ENCODE measurements at regions not wholly inside any gene's neighbourhood (a gene's known extent, or its start where the extent isn't known, plus 50 kb on each side); places are given as distances from the start of the nearest gene placed in this dataset.
"Not testable (repeated sequence)": the region's sequence is repeated elsewhere in the genome, so short reads cannot be mapped to it uniquely, and the experiment has no call there.

DNA sequence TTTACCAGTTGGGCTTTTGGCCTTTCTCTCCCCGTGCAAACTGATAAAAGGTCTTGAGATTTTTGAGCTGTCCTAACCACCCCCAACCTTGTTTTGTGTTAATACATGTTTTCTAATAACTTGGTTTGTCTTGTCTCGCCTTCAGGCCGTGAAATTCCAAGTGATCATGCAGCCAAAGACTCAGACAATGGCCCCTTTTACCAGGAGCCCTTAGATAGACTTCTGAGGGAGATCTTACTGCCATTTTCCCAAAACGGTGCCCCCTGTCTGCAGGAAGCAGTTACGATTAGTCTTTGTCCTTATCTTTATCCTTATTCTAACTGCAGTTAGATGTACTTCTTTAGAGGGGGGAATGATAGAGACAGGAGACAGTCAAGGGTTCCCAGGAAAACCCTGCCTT, 245.3 kb upstream of the HDX start:
- Mint-ChIP-seq H3K27ac (no peak overlapping the region), H3K36me3 (ENCODE audit: low read depth) (no peaks in the 10 kb centered on the region), H3K27me3 (no peaks in the 10 kb centered on the region), H3K4me3 (no peak overlapping the region), H3K9me3 (no peaks in the 10 kb centered on the region), H3K4me1 (no peaks in the 10 kb centered on the region)
- no peak for ATAC-seq
- DNase-seq = no peak

DNA sequence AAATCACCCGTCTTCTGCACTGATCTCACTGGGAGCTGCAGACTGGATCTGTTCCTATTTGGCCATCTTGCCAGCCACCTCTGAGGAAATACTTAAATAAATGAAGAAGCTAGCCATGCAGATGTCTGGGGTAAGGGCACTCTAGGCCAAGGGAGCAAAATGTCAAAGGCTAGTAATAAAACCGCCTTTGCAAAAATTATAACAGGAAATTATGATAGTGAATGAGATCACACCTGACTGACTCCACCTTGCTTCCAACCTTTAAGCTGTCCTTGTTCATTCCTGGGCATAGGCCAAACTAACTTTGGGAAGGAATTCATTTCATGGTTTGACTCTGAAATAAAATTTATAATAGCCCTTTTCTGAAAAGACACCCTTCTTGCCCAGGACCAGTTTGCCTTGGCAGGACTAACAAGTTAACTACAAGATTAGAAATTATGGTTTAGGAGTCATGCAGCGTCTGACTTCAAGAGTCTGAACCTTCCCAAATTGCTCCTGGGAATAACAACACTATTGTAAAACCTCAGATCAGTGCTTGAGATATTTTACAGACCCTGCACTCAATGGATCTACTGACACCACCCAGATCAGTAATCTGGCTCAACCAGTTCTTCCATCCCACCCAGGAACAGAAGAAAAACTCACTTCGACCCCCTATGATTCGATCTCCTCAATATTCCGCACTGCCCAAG, 246.9 kb upstream of the HDX start:
- H3K36me3 Mint-ChIP-seq (ENCODE audit: low read depth) = no peaks in the 10 kb centered on the region

DNA sequence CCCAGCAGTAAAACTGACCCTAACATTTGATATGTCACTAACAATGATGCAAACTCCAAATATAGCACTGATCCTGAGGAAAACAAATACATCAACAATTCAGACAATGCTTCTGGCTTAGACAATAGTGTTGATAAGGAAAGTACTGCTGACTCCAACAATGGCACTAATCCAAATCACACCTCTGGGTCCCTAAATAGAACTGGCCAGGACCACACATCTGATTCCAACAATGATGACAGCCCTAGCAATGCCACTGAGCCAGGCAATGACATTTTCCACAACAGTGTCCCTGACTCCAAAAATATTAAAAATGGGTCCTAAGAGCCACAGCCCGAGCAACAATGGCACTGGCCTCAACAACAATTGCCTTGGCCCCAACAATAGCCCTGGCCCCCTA, 243.1 kb upstream of the APOOL start:
- Mint-ChIP-seq H3K4me3 (no peak overlapping the region), H3K36me3 (ENCODE audit: low read depth) (no peaks in the 10 kb centered on the region), H3K4me1 (no peaks in the 10 kb centered on the region), H3K27me3 (no peaks in the 10 kb centered on the region), H3K9me3 (peaks cover 3% of the 10 kb centered on the region), H3K27ac (no peak overlapping the region)
- no peak for DNase-seq
- ATAC-seq = no peak

More for the DNA sequence above, 246.9 kb upstream of the HDX start:
- Mint-ChIP-seq H3K27me3 (no peaks in the 10 kb centered on the region), H3K4me3 (no peak overlapping the region), H3K4me1 (no peaks in the 10 kb centered on the region), H3K27ac (no peak overlapping the region), H3K9me3 (no peaks in the 10 kb centered on the region)
- ATAC-seq = no peak
- DNase-seq = no peak

DNA sequence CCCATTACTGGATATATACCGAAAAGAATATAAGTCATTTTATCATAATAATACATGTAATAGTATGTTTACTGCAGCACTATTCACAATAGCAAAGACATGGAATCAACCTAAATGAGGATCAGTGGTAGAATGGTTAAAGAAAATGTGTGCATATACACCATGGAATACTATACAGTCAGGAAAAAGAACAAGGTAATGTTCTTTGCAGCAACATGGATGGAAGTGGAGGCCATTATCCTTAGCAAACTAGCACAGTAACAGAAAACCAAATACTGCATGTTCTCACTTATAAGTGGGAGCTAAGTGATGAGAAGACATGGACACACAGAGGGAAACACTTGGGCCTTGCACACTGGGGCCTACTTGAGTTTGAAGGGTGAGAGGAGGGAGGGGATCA, 207.4 kb upstream of the APOOL start:
- H3K27me3 Mint-ChIP-seq = no peaks in the 10 kb centered on the region
- DNase-seq = no peak
- H3K27ac Mint-ChIP-seq = no peak overlapping the region
- peaks cover 13% of the 10 kb centered on the region for H3K9me3 Mint-ChIP-seq
- no peaks in the 10 kb centered on the region for H3K36me3 Mint-ChIP-seq (ENCODE audit: low read depth)
- H3K4me3 Mint-ChIP-seq = no peak overlapping the region
- no peak for ATAC-seq
- H3K4me1 Mint-ChIP-seq = no peaks in the 10 kb centered on the region

DNA sequence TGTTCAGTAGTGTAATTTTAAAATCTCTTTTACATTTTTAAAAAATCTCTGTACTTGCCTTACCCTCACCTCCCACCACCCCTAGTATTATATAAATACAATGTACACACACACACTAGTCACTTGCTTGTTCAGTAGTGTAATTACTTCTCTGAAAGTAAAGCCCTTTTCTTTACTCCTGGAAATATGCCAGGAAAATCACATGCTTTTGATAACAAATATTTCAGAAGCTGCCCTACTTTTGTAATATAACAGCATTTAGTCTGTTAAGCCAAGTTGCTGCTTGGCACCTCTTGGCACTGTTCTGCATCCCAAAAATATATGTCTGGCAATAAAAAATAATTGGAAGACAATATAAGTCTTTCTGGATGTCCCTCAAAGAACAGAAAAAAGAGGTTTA, 172.8 kb upstream of the APOOL start:
- Mint-ChIP-seq H3K4me3 (no peak overlapping the region), H3K27ac (no peak overlapping the region), H3K9me3 (no peaks in the 10 kb centered on the region), H3K27me3 (no peaks in the 10 kb centered on the region), H3K36me3 (ENCODE audit: low read depth) (no peaks in the 10 kb centered on the region), H3K4me1 (no peaks in the 10 kb centered on the region)
- DNase-seq (no peak), ATAC-seq (no peak)

DNA sequence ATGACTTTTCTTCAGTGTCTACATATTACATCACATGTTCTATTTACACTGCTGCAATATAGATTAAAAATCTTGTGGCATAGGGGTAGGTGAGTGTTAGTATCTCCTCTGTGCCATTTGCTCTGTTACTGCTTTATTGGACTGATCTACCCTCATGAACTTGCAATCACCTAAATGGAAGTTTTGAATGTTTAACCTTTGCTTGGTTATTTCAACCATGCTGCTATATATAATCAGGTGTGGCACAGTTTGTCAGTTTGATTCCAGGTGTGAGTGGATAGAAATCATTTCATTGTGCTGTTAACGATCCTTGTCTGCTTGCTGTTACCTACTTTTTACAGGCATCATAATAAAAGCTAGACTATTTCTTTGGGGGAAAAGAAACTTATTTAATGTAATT, 157.1 kb upstream of the APOOL start:
- not testable (repeated sequence) for H3K27ac Mint-ChIP-seq; ATAC-seq; H3K36me3 Mint-ChIP-seq (ENCODE audit: low read depth); H3K4me3 Mint-ChIP-seq; DNase-seq; H3K27me3 Mint-ChIP-seq; H3K4me1 Mint-ChIP-seq
- H3K9me3 Mint-ChIP-seq = peaks cover 11% of the 10 kb centered on the region

DNA sequence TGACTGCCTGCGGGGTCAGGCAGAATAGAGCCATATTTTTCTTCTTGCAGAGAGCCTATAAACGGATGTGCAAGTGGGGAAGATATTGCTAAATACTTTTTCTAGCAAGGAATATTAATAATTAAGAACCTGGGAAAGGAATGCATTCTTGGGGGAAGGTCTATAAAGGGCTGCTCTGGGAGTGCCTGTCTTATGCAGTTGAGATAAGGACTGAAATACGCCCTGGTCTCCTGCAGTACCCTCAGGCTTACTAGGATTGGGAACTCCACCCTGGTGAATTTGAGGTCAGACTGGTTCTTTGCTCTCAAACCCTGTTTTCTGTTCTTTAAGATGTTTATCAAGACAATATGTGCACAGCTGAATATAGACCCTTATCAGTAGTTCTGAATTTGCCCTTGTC, 152.5 kb upstream of the APOOL start:
- not testable (repeated sequence) for ATAC-seq; H3K27ac Mint-ChIP-seq; H3K36me3 Mint-ChIP-seq (ENCODE audit: low read depth); H3K27me3 Mint-ChIP-seq; H3K4me3 Mint-ChIP-seq; DNase-seq; H3K4me1 Mint-ChIP-seq
- peaks cover 11% of the 10 kb centered on the region for H3K9me3 Mint-ChIP-seq

DNA sequence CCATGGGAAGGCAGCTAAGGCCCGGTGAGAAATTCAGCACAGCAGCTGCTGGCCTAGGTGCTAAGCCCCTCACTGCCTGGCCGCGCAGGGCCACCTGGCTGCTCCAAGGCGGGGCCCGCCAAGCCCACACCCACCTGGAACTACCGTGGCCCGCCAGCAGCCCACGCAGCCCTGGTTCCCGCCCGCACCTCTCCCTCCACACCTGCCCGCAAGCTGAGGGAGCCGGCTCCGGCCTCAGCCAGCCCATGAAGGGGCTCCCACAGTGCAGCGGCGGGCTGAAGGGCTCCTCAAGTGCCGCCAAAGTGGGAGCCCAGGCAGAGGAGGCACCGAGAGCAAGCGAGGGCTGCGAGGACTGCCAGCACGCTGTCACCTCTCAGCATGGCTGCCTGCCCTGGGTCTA, 146.9 kb upstream of the APOOL start:
- not testable (repeated sequence) for H3K36me3 Mint-ChIP-seq (ENCODE audit: low read depth); ATAC-seq; H3K27ac Mint-ChIP-seq; H3K27me3 Mint-ChIP-seq; H3K4me1 Mint-ChIP-seq; H3K9me3 Mint-ChIP-seq; DNase-seq; H3K4me3 Mint-ChIP-seq

DNA sequence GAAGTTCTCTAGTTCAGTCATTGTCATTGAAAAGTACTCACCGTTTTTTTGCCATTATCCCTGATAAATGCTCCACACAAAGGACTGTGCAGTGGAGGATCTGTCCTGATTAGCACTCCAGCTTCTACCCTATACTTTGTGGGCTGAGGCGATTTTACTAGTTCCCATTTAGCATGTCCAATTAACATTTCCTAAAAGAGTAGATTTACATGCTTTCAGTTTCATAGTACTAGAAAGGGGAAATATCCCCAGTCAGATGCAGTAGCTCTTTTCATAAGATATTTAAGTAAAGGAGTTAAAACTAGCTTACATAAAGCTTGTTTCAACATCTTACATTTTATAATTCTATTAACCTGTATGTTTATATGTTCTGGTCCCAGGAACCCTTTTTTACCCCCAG, 144.9 kb upstream of the APOOL start:
- H3K4me3 Mint-ChIP-seq; H3K27me3 Mint-ChIP-seq; H3K4me1 Mint-ChIP-seq; DNase-seq; ATAC-seq; H3K36me3 Mint-ChIP-seq (ENCODE audit: low read depth); H3K27ac Mint-ChIP-seq; H3K9me3 Mint-ChIP-seq: not testable (repeated sequence)

DNA sequence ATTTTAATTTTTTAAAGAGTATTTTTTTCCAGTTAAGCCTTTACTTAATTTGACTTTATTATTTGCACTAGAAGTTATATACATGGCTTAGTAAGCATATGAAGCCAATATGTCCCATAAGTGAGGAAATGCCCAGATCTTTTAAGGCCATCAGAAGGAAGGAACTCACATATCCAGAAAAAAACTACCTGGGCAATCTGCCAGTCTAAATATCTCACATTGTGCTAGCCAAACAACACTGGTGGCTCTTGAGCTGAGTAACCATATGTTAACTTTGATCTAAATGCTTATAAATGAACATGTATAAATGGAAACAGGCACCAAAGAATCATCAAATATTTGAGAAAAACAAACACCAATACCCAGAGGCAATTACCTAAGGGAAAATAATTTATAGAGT, 138.6 kb upstream of the APOOL start:
- DNase-seq (no peak), ATAC-seq (no peak)
- no peaks in the 10 kb centered on the region for H3K9me3 Mint-ChIP-seq
- H3K4me3 Mint-ChIP-seq = no peak overlapping the region
- no peak overlapping the region for H3K27ac Mint-ChIP-seq
- H3K27me3 Mint-ChIP-seq = no peaks in the 10 kb centered on the region
- no peaks in the 10 kb centered on the region for H3K4me1 Mint-ChIP-seq
- no peaks in the 10 kb centered on the region for H3K36me3 Mint-ChIP-seq (ENCODE audit: low read depth)

DNA sequence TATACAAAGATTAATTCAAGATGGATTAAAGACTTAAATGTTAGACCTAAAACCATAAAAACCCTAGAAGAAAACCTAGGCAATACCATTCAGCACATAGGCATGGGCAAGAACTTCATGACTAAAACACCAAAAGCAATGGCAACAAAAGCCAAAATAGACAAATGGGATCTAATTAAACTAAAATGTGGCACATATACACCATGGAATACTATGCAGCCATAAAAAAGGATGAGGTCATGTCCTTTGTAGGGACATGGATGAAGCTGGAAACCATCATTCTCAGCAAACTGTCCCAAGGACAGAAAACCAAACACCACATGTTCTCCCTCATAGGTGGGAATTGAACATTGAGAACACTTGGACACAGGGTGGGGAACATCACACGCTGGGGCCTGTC, 133.4 kb upstream of the APOOL start:
- not testable (repeated sequence) for ATAC-seq; DNase-seq; H3K9me3 Mint-ChIP-seq; H3K27ac Mint-ChIP-seq; H3K27me3 Mint-ChIP-seq; H3K4me3 Mint-ChIP-seq; H3K36me3 Mint-ChIP-seq (ENCODE audit: low read depth); H3K4me1 Mint-ChIP-seq

DNA sequence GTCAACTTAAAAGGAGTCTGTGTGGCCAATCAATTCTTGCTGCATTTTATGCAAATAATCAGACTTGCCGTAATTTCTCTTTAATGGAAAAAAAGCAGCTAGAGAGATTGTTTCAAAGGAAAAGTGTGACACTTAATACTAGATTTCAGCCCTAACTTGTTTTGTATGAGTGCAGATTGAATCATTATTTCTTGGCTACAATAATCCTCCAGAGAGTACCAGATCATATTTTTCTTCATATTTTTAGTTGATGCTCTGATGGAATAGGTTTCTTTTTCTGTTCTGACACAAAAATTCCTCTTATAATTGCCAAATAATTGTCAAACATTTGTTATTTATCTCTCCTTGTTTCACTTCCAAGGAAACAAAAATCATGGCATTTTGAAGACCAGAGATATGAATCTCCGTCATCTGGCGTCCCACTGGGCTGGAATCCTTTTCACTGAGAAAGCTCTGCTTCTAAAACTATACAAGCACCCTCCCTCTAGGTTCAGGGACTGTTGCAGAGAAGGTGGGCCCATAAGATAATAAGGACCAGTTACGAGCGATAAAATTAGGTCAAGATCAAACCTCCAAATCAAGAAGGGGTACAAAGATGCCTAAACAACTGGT, 131.4 kb upstream of the APOOL start:
- H3K4me3 Mint-ChIP-seq; H3K27ac Mint-ChIP-seq; H3K9me3 Mint-ChIP-seq; DNase-seq; ATAC-seq; H3K27me3 Mint-ChIP-seq; H3K4me1 Mint-ChIP-seq; H3K36me3 Mint-ChIP-seq (ENCODE audit: low read depth): not testable (repeated sequence)

DNA sequence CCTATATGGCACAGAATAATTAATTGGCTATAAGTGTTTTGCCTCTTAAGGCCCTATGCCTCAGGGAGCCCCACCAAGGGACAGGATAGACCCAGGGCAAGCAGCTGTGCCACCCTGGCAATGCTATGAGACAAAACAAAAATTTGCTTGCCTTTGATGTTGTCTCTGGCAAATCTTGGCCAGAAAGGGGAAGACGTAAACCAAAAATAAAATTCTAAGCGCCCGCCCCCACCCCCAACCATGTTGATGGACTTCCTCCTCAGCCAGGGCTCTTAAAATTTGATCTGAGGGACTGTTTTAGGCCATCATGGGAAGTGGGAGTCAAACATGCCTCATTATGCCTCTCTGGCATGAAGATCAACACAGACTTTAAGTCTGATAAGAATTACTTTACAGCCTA, 130.5 kb upstream of the APOOL start:
- no peaks in the 10 kb centered on the region for H3K36me3 Mint-ChIP-seq (ENCODE audit: low read depth)

DNA sequence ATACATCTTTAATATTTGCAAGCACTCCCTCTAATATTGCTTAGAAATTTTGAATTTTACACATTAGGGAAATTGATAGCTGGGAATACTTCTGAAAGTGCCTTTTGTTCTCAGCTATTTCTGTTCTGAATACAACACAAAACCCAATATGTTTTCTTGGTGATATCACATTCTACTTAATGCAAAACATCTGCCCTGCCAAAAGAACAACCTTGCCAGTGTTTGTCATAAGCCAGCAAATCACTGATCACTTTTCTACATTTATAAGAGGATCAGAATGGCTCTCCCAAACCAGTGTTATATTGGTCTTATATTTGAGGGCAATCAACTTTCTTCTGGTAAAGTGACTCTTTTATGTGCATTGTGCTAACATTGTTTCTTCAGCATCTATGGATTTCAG, 126.8 kb upstream of the APOOL start:
- no peaks in the 10 kb centered on the region for H3K4me1 Mint-ChIP-seq
- H3K4me3 Mint-ChIP-seq = no peak overlapping the region
- no peaks in the 10 kb centered on the region for H3K36me3 Mint-ChIP-seq (ENCODE audit: low read depth)
- DNase-seq (no peak), ATAC-seq (no peak)
- H3K27ac Mint-ChIP-seq = no peak overlapping the region
- H3K9me3 Mint-ChIP-seq = no peaks in the 10 kb centered on the region
- H3K27me3 Mint-ChIP-seq = no peaks in the 10 kb centered on the region

More for the DNA sequence above, 130.5 kb upstream of the APOOL start:
- no peaks in the 10 kb centered on the region for H3K4me1 Mint-ChIP-seq
- no peaks in the 10 kb centered on the region for H3K9me3 Mint-ChIP-seq
- no peak overlapping the region for H3K4me3 Mint-ChIP-seq
- no peak overlapping the region for H3K27ac Mint-ChIP-seq
- no peak for ATAC-seq
- DNase-seq = no peak
- no peaks in the 10 kb centered on the region for H3K27me3 Mint-ChIP-seq

DNA sequence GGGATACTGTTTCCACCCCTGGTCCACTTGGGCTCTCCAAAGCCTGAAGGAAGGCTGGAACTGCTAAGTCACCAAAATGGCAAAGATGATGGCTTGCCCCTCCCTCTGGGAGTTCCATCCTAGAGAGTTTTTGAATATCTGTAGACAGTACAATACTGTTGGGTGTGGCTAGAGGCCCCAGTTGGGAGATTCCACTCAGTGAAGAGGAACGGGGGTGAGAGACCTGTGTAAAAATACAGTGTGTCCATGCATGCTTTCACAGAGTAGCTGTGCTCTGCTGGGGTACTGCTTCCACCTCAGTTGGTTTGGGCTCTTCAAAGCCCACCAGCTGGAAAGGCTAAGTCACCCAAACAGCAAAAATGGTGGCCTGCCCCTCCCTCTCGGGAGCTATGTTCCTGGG, 109.8 kb upstream of the APOOL start:
- Mint-ChIP-seq H3K36me3 (ENCODE audit: low read depth) (no peaks in the 10 kb centered on the region), H3K4me1 (no peaks in the 10 kb centered on the region), H3K4me3 (no peak overlapping the region), H3K27me3 (no peaks in the 10 kb centered on the region), H3K9me3 (no peaks in the 10 kb centered on the region), H3K27ac (no peak overlapping the region)
- DNase-seq (no peak), ATAC-seq (no peak)

Measured in activated naive CD8-positive, alpha-beta T cell treated with anti-CD3 and anti-CD28 coated beads, Interleukin-2, amount 50 U/mL, for 24 hours (primary cell).